ENCODE measurements at regions not wholly inside any gene's neighbourhood (a gene's known extent, or its start where the extent isn't known, plus 50 kb on each side); places are given as distances from the start of the nearest gene placed in this dataset.

DNA sequence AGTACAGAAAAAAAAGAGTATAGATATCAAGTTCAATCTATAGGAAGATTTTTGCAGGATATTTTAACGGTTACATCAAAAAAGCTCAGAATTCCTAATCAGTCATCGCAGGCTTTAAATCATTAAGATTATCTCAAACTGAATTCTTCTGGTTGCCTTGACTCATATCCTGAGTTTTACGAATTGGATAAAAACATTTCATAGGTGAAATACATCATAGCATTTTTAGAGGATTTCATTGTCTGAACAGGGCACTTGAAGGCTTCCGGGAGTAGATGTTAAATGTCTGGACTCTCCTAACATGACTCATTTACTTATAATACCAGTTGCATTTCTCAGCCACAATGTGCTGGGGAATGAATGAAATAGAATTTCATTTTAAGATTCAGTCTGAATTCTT, 2216.6 kb upstream of the RAG2 start:
- H3K9me3 ChIP-seq (ENCODE audit: low read length), result no peaks in the 10 kb centered on the region
- H4K20me1 ChIP-seq (ENCODE audit: insufficient read depth), result no peaks in the 10 kb centered on the region
- H3K4me2 ChIP-seq (ENCODE audit: low read length), result no peak overlapping the region
- no peaks in the 10 kb centered on the region for H3K27me3 ChIP-seq (ENCODE audit: insufficient read depth, low read depth, low read length)
- H3K9me2 ChIP-seq (ENCODE audit: insufficient read depth, low read length), result no peaks in the 10 kb centered on the region
- no peak overlapping the region for H3K27ac ChIP-seq (ENCODE audit: low read length)
- H3K36me3 ChIP-seq (ENCODE audit: insufficient read depth, low read length), result no peaks in the 10 kb centered on the region
- no peaks in the 10 kb centered on the region for H3K79me2 ChIP-seq (replicated peaks; ENCODE audit: insufficient read depth, low read length)
- no peak overlapping the region for H2AFZ ChIP-seq (ENCODE audit: low read depth, low read length)
- H3F3A ChIP-seq (ENCODE audit: insufficient read depth, low read length, poor library complexity, severe bottlenecking), result no peaks in the 10 kb centered on the region
- no peak overlapping the region for H3K9ac ChIP-seq (ENCODE audit: low read length)
- TF ChIP-seq MXI1 (conservative IDR thresholded peaks at IDR 0.05; ENCODE audit: poor library complexity, severe bottlenecking) (no peak), EZH2 (IDR thresholded peaks at IDR 0.05; ENCODE audit: borderline replicate concordance, insufficient read depth, low read length, poor library complexity, severe bottlenecking) (no peak), POLR2AphosphoS5 (IDR thresholded peaks at IDR 0.05) (no peak), SMC3 (conservative IDR thresholded peaks at IDR 0.05; ENCODE audit: poor library complexity) (no peak), EP300 (conservative IDR thresholded peaks at IDR 0.05; ENCODE audit: poor library complexity, severe bottlenecking) (no peak), RAD21 (conservative IDR thresholded peaks at IDR 0.05) (no peak), TAF1 (IDR thresholded peaks at IDR 0.05; ENCODE audit: low read depth) (no peak)
- TF ChIP-seq, protein P1, sequence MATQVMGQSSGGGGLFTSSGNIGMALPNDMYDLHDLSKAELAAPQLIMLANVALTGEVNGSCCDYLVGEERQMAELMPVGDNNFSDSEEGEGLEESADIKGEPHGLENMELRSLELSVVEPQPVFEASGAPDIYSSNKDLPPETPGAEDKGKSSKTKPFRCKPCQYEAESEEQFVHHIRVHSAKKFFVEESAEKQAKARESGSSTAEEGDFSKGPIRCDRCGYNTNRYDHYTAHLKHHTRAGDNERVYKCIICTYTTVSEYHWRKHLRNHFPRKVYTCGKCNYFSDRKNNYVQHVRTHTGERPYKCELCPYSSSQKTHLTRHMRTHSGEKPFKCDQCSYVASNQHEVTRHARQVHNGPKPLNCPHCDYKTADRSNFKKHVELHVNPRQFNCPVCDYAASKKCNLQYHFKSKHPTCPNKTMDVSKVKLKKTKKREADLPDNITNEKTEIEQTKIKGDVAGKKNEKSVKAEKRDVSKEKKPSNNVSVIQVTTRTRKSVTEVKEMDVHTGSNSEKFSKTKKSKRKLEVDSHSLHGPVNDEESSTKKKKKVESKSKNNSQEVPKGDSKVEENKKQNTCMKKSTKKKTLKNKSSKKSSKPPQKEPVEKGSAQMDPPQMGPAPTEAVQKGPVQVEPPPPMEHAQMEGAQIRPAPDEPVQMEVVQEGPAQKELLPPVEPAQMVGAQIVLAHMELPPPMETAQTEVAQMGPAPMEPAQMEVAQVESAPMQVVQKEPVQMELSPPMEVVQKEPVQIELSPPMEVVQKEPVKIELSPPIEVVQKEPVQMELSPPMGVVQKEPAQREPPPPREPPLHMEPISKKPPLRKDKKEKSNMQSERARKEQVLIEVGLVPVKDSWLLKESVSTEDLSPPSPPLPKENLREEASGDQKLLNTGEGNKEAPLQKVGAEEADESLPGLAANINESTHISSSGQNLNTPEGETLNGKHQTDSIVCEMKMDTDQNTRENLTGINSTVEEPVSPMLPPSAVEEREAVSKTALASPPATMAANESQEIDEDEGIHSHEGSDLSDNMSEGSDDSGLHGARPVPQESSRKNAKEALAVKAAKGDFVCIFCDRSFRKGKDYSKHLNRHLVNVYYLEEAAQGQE (IDR thresholded peaks at IDR 0.05; ENCODE audit: borderline replicate concordance), result no peak
- TF ChIP-seq, protein P2, sequence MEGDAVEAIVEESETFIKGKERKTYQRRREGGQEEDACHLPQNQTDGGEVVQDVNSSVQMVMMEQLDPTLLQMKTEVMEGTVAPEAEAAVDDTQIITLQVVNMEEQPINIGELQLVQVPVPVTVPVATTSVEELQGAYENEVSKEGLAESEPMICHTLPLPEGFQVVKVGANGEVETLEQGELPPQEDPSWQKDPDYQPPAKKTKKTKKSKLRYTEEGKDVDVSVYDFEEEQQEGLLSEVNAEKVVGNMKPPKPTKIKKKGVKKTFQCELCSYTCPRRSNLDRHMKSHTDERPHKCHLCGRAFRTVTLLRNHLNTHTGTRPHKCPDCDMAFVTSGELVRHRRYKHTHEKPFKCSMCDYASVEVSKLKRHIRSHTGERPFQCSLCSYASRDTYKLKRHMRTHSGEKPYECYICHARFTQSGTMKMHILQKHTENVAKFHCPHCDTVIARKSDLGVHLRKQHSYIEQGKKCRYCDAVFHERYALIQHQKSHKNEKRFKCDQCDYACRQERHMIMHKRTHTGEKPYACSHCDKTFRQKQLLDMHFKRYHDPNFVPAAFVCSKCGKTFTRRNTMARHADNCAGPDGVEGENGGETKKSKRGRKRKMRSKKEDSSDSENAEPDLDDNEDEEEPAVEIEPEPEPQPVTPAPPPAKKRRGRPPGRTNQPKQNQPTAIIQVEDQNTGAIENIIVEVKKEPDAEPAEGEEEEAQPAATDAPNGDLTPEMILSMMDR (IDR thresholded peaks at IDR 0.05; ENCODE audit: poor library complexity, severe bottlenecking), result no peak
- H3K4me3 ChIP-seq (ENCODE audit: low read length), result no peak overlapping the region

DNA sequence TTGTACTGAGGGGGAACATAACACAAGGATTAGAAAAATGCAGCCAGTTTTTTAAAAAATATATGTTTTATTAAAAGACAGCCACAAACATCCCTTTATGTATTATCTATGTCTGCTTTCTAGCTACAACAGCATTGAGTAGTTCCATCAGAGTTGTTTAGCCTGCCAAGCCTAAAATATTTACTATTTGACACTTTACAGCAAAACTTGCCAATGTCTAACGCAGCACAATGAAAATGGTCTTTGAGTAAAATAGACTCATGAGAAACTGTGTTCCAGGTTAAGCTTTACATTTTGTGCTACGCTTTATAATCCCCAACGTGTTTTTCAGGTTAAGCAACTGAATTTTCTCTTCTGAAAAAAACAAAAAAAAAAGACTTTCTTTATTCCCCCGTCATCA, 2211.5 kb upstream of the RAG2 start:
- TF ChIP-seq SMC3 (conservative IDR thresholded peaks at IDR 0.05; ENCODE audit: poor library complexity) (no peak), EZH2 (IDR thresholded peaks at IDR 0.05; ENCODE audit: borderline replicate concordance, insufficient read depth, low read length, poor library complexity, severe bottlenecking) (no peak), TAF1 (IDR thresholded peaks at IDR 0.05; ENCODE audit: low read depth) (no peak), POLR2AphosphoS5 (IDR thresholded peaks at IDR 0.05) (no peak), MXI1 (conservative IDR thresholded peaks at IDR 0.05; ENCODE audit: poor library complexity, severe bottlenecking) (no peak), EP300 (conservative IDR thresholded peaks at IDR 0.05; ENCODE audit: poor library complexity, severe bottlenecking) (no peak)
- TF ChIP-seq, protein P2 (IDR thresholded peaks at IDR 0.05; ENCODE audit: poor library complexity, severe bottlenecking), result no peak
- TF ChIP-seq, protein P1 (IDR thresholded peaks at IDR 0.05; ENCODE audit: borderline replicate concordance), result no peak
- Histone ChIP-seq H3K9me2 (ENCODE audit: insufficient read depth, low read length) (no peaks in the 10 kb centered on the region), H3K9me3 (ENCODE audit: low read length) (no peaks in the 10 kb centered on the region), H4K20me1 (ENCODE audit: insufficient read depth) (no peaks in the 10 kb centered on the region), H3K79me2 (replicated peaks; ENCODE audit: insufficient read depth, low read length) (no peaks in the 10 kb centered on the region), H3F3A (ENCODE audit: insufficient read depth, low read length, poor library complexity, severe bottlenecking) (no peaks in the 10 kb centered on the region), H3K36me3 (ENCODE audit: insufficient read depth, low read length) (no peaks in the 10 kb centered on the region), H3K4me3 (ENCODE audit: low read length) (no peak overlapping the region), H3K4me2 (ENCODE audit: low read length) (no peak overlapping the region), H3K27me3 (ENCODE audit: insufficient read depth, low read depth, low read length) (no peaks in the 10 kb centered on the region), H2AFZ (ENCODE audit: low read depth, low read length) (no peak overlapping the region), H3K27ac (ENCODE audit: low read length) (no peak overlapping the region), H3K9ac (ENCODE audit: low read length) (no peak overlapping the region)
